Kidney (tissue), 13 donors: ENCODE measurements at regions not wholly inside any gene's neighbourhood (a gene's known extent, or its start where the extent isn't known, plus 50 kb on each side); places are given as distances from the start of the nearest gene placed in this dataset.

Experiments used
- DNase-seq, 5 donors: peaks; one replicate each; pipeline ENCODE4 v3.0.0-alpha.2; 2013 to 2020
- FAIRE-seq: peaks from 2 replicates; lab custom pipeline; 2012; peaks lifted over from hg19 to GRCh38; lab: Jason Lieb, UNC
- H3K27ac ChIP-seq, 2 donors: one replicate each; pipeline ENCODE4 v1.7.0; 2013; ENCODE audit warnings: low read depth in 2 of 2, low read length in 2 of 2, inconsistent platforms in 1 of 2
- H3K27me3 ChIP-seq: one replicate; pipeline ENCODE4 v1.7.1; 2013; ENCODE audit warnings: low read length, inconsistent platforms; ENCODE audit not compliant: control insufficient read depth, insufficient read depth
- H3K36me3 ChIP-seq, 3 donors: one replicate each; pipeline versions ENCODE4 v1.7.0 to v1.7.1; 2013; ENCODE audit warnings: low read length in 3 of 3, control low read depth in 1 of 3, inconsistent platforms in 1 of 3; ENCODE audit not compliant: insufficient read depth in 3 of 3, control insufficient read depth in 2 of 3
- H3K4me1 ChIP-seq, 3 donors: one replicate each; pipeline versions ENCODE4 v1.7.0 to v1.7.1; 2013; ENCODE audit warnings: low read length in 3 of 3, inconsistent platforms in 1 of 3, low read depth in 1 of 3; ENCODE audit not compliant: control insufficient read depth in 2 of 3, insufficient read depth in 2 of 3
- H3K4me3 ChIP-seq, 3 donors: one replicate each; pipeline versions ENCODE4 v1.7.0 to v1.8.1; 2013; ENCODE audit warnings: low read length in 3 of 3, control low read depth in 1 of 3, inconsistent platforms in 1 of 3
- H3K9ac ChIP-seq, 3 donors: one replicate each; pipeline versions ENCODE4 v1.7.0 to v1.7.1; 2013; ENCODE audit warnings: low read length in 3 of 3, control low read depth in 1 of 3, inconsistent platforms in 1 of 3
- H3K9me3 ChIP-seq, 3 donors: one replicate each; pipeline versions ENCODE4 v1.7.0 to v1.7.1; 2013; ENCODE audit warnings: low read length in 3 of 3, control low read depth in 1 of 3, inconsistent platforms in 1 of 3; ENCODE audit not compliant: control insufficient read depth in 2 of 3, insufficient read depth in 1 of 3
- intact Hi-C: fragments of 100-400 bp; cut with DNase I; formaldehyde crosslinking; loops from one replicate; pipeline ENCODE4 v1.11.1; 2022
- TF ChIP-seq, protein P1 (sequence below): IDR thresholded peaks from 3 replicates; pipeline ENCODE4 v1.5.1; 2012; ENCODE audit warnings: mild to moderate bottlenecking, moderate library complexity, borderline replicate concordance; ENCODE audit not compliant: insufficient read depth; ENCODE audit errors: extremely low read depth
- donor health status: control.
- donor health status: control.
- donor health status: control.
- donor health status: control.
- donor health status: control.
- donor health status: DM: yes; HTN: yes; CAD: no.
- donor health status: Normal renal cell carcinoma (clear cell type).

DNA sequence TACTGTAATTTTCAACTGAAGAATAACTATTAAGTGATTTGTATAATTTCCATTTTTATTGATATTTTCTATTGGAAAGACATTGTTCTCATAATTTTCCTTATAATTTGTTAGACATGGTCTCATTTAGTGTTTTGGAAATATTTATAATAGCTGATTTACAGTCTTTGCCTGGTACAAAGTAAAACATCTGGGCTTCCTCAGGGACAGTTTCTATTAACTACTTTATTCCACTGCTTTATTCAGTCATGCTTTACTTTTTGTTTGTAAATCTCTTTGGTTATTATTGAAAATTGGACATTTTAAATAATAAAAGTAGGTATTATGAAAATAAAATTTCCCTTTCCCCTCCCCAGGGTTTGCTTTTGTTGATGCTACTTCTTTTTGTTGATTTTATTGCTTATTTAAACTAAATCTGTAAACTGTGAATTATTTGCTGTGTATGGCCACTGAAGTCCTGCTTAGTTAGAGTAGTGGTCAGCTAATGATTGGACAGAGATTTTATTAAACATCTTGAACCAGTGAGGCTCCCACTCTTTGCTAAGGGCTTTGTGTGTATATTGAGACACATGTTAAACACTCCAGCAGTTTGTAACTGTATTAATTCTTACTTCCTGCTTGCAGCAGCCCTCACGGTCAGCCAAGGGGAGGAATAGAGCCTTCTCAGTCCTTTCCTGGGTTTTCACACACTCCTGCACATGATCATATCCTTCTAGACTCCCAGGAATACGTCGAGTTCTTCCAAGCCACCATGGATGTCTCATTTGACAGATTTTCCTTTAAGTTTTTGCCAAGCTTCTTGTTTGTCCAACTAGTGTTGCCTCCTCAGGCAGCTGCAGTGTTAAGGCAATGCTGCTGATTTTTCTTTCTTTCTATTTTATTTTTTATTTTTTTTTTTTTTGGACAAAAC is 994.6 kb upstream of the PRMT6 start:
- no peak for FAIRE-seq

DNA sequence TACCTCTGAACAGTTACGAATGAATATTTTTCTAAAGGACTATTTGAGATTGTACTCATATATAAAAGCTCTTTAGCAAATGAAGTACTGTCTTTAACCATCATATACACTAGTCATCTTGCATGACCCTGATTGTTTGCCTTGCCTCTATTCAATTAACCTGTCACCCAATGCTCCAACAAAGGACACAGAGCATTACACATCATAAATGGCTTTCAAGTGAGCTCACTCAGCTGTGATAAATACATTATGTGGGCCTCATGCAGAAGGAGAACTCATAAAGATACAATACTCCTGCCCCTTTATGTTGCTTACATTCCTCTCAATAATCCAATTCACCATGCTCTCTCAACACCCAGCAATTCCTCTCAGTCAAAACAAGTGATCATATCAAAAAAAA is 993.0 kb upstream of the PRMT6 start:
- Histone ChIP-seq H3K27me3 (no peaks in the 10 kb centered on the region), H3K27ac (no peak overlapping the region), H3K4me1 (no peaks in the 10 kb centered on the region), H3K4me3 (no peak overlapping the region), H3K36me3 (no peaks in the 10 kb centered on the region), H3K9me3 (no peaks in the 10 kb centered on the region), H3K9ac (no peak overlapping the region)
- intact Hi-C loops: no loop called here
- TF ChIP-seq, protein P1, sequence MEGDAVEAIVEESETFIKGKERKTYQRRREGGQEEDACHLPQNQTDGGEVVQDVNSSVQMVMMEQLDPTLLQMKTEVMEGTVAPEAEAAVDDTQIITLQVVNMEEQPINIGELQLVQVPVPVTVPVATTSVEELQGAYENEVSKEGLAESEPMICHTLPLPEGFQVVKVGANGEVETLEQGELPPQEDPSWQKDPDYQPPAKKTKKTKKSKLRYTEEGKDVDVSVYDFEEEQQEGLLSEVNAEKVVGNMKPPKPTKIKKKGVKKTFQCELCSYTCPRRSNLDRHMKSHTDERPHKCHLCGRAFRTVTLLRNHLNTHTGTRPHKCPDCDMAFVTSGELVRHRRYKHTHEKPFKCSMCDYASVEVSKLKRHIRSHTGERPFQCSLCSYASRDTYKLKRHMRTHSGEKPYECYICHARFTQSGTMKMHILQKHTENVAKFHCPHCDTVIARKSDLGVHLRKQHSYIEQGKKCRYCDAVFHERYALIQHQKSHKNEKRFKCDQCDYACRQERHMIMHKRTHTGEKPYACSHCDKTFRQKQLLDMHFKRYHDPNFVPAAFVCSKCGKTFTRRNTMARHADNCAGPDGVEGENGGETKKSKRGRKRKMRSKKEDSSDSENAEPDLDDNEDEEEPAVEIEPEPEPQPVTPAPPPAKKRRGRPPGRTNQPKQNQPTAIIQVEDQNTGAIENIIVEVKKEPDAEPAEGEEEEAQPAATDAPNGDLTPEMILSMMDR: no peak
- no peak for FAIRE-seq
- DNase-seq: peak in 1 of 5 donors; percentile 1

More for the DNA sequence above, 994.6 kb upstream of the PRMT6 start:
- no peaks in the 10 kb centered on the region for H3K4me1 ChIP-seq
- TF ChIP-seq, protein P1: no peak
- H3K9ac ChIP-seq: no peak overlapping the region
- intact Hi-C loops: no loop called here
- DNase-seq: peak in 1 of 5 donors; percentile 3
- no peak overlapping the region for H3K4me3 ChIP-seq
- no peaks in the 10 kb centered on the region for H3K9me3 ChIP-seq
- H3K36me3 ChIP-seq: no peaks in the 10 kb centered on the region
- H3K27ac ChIP-seq: no peak overlapping the region
- H3K27me3 ChIP-seq: no peaks in the 10 kb centered on the region

DNA sequence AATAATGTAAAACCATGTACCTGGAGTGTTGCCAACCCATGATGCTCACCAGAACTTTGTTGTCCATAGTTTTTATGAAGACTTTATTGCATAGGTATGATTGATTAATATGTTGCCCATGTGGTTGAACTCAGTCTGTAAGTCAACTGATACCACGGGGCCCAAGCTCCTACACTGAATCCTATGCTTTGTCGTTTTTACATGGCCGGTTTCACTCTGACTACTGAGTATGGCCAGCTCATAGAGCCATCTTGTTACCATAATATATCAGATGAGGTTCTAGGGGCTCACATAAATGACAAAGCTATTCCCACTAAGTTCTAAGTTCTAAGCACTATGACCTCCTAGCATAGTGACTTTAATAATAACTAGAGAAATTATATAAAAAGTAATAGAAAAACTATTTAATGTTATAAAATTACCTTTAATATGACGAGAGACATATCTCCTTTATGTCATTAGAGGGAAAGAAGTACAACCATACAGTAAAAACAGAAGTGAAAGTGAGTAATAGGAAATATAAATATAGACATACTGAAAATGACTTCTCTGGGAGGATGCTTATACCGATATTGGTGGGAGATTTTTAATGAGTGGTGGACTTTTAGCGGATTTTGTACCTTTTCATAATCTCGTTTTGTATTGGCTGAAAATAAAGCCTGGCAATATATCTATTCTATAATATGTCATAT is 983.4 kb upstream of the PRMT6 start:
- Histone ChIP-seq H3K4me3 (no peak overlapping the region), H3K27me3 (no peaks in the 10 kb centered on the region), H3K9ac (no peak overlapping the region), H3K36me3 (no peaks in the 10 kb centered on the region), H3K9me3 (no peaks in the 10 kb centered on the region), H3K27ac (no peak overlapping the region), H3K4me1 (no peaks in the 10 kb centered on the region)
- intact Hi-C loops: no loop called here
- DNase-seq (no peak), FAIRE-seq (no peak)
- TF ChIP-seq, protein P1: no peak
